PFSK-1 (cell line): ENCODE measurements at regions not wholly inside any gene's neighbourhood (a gene's known extent, or its start where the extent isn't known, plus 50 kb on each side); places are given as distances from the start of the nearest gene placed in this dataset.

ENCODE experiments used
- FOXP2 ChIP-seq: optimal IDR thresholded peaks from 2 replicates; pipeline ENCODE3; 2011; ENCODE audit warnings: borderline replicate concordance, control low read depth, inconsistent platforms; ENCODE audit not compliant: insufficient read depth; ENCODE audit errors: extremely low read length, extremely low read depth
- POLR2AphosphoS5 ChIP-seq: IDR thresholded peaks from 2 replicates; pipeline ENCODE4 v1.6.1; 2012; ENCODE audit warnings: low read depth, mild to moderate bottlenecking, control low read depth, low read length, moderate library complexity
- REST ChIP-seq, 2 experiments: IDR thresholded peaks; 2 replicates each; pipeline versions ENCODE4 v1.6.1 to v1.8.0; 2011 to 2012; ENCODE audit warnings: low read depth in 2 of 2, low read length in 2 of 2, control low read depth in 1 of 2, inconsistent platforms in 1 of 2, mild to moderate bottlenecking in 1 of 2, moderate library complexity in 1 of 2; ENCODE audit not compliant: insufficient read depth in 1 of 2
- SIN3A ChIP-seq: IDR thresholded peaks from 2 replicates; pipeline ENCODE4 v1.6.1; 2012; ENCODE audit warnings: mild to moderate bottlenecking, low read length, moderate library complexity, borderline replicate concordance; ENCODE audit not compliant: insufficient read depth
- TAF1 ChIP-seq: IDR thresholded peaks from 2 replicates; pipeline ENCODE4 v1.6.1; 2012; ENCODE audit warnings: low read length, control low read depth, borderline replicate concordance; ENCODE audit not compliant: insufficient read depth

GRCh38 chr19:31175564-31176348, 173.5 kb downstream of the TSHZ3 start:
- no peak for TF ChIP-seq REST (IDR thresholded peaks at IDR 0.05; ENCODE audit: insufficient read depth in 1 of 2, low read depth in 2 of 2, low read length in 2 of 2)
- no peak for TF ChIP-seq POLR2AphosphoS5
- TF ChIP-seq FOXP2 = no peak
- TF ChIP-seq SIN3A = no peak
- no peak for TF ChIP-seq TAF1
